HT1080 (cell line): ENCODE measurements at regions not wholly inside any gene's neighbourhood (a gene's known extent, or its start where the extent isn't known, plus 50 kb on each side); places are given as distances from the start of the nearest gene placed in this dataset.

Source experiments
- DNase-seq: peaks from one replicate; pipeline ENCODE4 v3.0.0-alpha.2; 2015; ENCODE audit warnings: low read depth

GRCh38 chr6:139943391-139943790, 568.9 kb upstream of the CITED2 start:
- DNase-seq: peak; percentile 79

- DNase-seq: no peak
These were observed 567.9 kb upstream of the CITED2 start for GRCh38 chr6:139942331-139942730.

GRCh38 chr6:139941826-139942225, 567.4 kb upstream of the CITED2 start:
- no peak for DNase-seq

- DNase-seq: no peak
These were observed 566.6 kb upstream of the CITED2 start for GRCh38 chr6:139940741-139941729.

DNA sequence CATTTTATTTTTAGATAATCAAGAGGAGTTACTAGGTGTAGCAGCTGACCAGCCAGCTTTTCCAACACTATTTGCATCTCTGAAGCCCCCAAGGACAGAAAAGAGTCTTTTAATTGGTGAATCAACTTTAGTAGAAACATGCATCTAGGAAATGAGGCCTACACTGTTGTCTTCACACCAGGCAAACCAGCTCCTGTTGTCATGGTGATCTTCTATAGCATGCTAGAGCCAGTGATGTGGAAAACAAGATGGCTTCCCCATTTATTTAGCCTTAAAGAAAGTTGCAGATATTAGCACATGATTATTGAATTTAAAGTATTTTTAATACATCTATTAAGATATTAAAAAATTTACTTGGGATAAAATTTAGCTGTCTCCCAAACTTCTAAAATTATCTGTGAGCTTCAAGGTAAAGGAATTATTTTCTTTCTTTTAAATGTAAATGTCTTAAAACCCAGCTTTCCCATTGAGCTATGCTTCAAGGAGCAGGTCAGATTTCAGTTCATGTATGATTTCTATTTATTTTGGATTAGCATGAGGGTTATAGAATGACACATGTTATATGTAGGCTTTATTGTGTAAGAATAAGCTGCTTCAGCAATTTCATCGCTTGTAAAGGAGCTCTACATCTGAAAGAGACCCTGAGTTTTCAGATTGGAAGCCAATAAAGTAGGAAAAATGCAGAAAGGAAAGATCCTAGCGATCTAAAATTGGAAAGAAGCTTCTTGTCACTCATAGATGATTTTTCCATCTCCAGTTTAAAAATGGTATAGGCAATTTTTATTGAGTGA, 564.9 kb upstream of the CITED2 start:
- no peak for DNase-seq

DNA sequence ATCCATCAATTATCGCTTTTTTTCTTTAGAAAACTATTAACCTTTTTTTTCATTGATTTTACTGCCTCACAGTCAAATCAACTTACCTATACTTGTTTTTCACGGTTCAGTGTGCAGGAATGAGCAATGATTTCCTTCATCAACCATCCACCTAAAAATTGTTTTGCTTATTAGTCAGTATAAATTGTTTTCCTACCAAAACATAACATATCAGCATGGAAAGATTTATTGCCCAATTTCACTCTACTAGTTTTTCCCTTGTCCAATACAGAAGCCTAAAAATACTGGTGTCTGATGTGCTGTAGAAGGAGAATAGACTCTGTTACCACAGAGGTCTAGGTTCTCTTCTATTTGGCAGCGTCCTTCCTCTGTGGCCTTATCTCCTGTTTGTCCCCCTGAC, 558.2 kb upstream of the CITED2 start:
- DNase-seq: no peak

GRCh38 chr6:139931747-139932146, 557.3 kb upstream of the CITED2 start:
- DNase-seq: no peak

- no peak for DNase-seq
These were observed 553.4 kb upstream of the CITED2 start for GRCh38 chr6:139927742-139928305.

- DNase-seq: peak; percentile 5
These were observed 552.8 kb upstream of the CITED2 start for GRCh38 chr6:139927236-139927635.

DNA sequence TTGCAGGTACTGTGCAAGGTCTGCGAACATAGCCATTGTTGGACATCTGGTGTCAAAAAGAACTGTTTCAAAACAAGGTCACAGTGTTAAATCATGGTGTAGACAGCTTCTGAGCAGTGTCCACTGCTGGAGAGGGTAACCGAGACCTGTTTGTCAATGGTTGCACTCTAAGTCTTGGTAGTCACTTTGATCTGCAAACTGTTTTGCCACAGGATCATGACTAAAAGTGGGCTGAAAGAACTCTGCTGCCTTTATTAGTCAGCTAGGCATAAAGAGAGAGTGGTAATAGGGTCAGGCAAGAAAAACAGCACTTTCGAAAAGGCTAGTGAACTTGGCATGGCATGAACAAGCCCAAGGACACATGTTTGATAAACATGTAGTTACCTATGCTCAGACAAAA, 552.3 kb upstream of the CITED2 start:
- no peak for DNase-seq

DNA sequence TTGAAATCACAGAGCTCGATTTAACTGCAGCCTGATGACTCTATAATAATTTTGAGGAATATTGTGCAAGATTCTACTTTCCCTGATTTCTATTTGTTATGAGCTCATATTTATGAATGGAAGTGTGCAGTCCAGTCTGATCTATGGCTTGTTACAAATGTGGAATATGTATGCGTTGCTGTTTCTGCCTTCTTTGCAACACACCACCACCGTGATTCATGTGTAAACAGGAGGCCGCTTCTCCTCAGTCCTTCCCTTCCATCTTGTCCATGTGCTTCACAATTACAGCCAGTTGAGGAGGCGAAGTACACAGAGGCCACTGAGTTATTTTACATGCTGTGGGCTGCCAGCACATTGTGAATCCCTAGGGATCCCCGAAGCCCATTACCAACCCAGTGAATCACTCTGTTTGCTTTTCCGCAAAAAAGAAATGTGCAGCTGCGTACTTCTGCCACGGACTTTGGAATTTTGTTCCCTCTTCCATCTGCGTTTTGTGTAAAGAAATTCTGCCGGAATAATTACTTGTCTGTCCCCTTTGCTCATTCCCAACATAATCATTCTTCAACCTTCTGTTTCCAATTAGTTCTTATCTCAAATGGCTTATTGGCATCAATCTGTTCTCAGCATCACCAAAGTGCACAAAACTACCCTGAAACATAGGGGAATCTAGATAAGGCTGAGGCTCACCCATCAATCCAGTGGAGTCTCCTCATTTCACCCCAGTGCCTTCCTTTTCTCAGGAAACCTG, 551.6 kb upstream of the CITED2 start:
- DNase-seq: no peak

DNA sequence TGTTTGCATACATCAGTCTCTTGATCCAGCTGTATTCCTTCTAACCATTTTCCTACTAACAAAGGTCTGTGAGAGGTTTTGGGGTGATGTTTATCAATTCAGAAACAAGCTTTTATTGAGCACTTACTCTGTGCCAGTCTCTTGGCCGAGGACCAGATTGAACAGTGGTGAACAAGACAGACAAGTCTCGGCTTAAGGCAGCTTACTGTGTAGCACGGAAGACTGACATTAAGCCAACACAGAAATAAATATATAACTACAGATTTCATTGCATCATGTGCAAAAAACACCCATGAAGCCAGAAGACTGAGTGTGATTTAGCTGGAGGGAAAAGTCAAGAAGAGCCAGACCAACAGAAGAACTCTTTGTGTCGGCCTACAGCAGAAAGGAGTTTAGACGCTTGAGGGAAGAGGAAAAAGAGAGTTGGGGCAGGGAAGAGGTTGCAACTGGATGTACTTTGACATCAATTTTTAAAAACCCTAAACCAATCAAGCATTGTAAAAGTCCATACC, 549.6 kb upstream of the CITED2 start:
- DNase-seq: no peak

DNA sequence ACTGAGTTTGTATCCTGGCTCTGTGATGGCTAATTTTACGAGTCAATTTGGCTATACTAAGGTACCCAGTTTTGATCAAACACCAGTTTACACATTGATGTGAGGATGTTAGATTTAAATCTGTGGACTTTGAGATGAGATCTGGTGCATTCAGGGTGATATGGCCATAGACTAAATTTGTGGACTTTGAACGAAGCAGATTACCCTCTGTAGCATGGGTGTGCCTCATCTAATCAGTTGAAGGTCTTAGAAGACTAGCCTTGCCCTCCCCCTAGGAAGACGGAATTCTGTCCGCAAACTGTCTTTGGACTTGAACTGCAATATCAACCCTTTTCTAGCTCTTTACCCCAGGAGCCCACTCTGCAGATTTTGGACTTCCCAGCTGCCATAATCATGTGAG, 547.8 kb upstream of the CITED2 start:
- DNase-seq: no peak

DNA sequence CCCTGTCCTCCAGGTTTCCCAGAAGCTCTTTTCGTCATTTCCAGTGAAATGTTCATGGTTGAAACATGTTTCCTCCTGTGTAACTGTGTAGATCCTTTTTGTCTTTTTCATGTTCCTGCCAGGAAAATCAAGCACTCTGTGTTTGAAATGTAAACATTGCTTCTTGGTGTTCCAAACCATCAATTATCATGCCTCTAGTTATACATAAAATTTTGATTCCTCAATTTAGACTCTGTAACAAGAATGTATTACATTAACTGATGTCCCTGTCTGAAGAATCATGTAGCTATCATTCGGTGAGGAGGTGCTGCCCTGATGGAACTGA, 546.3 kb upstream of the CITED2 start:
- no peak for DNase-seq

DNA sequence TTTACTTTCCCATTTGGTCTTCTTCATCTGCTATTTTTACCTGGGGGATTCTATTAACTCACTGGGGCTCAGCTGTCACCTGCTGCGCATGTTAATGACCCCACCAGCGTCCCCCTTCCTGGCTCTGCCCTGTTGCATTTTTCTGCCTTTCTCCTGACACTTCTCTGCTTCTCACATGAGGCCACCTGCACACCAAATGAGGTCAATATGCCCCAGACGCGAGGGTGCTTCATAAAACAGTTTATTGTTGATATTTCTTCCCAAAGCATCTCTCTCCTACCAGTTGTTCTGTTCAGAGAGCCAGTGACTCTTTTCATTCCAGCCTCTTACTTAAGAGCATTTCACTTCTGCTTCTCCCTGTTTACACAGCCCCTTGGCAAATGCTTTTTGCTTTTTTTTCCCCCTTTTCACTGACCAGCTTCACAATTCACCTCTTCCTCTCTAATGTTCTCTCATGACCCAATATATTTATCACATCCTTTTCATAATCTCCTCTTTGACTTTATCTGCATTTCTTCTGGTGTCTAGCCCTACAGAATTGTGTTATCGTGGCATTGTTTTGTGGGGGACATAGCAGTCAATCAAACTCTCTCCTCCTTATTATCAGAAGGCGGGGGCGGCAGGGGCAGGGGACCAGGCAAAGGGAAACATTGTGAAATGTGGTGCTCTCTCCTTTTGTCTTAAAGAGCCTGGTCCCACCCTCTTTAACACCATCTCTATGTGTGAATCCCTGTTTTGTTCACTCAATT, 545.8 kb upstream of the CITED2 start:
- DNase-seq: no peak

DNA sequence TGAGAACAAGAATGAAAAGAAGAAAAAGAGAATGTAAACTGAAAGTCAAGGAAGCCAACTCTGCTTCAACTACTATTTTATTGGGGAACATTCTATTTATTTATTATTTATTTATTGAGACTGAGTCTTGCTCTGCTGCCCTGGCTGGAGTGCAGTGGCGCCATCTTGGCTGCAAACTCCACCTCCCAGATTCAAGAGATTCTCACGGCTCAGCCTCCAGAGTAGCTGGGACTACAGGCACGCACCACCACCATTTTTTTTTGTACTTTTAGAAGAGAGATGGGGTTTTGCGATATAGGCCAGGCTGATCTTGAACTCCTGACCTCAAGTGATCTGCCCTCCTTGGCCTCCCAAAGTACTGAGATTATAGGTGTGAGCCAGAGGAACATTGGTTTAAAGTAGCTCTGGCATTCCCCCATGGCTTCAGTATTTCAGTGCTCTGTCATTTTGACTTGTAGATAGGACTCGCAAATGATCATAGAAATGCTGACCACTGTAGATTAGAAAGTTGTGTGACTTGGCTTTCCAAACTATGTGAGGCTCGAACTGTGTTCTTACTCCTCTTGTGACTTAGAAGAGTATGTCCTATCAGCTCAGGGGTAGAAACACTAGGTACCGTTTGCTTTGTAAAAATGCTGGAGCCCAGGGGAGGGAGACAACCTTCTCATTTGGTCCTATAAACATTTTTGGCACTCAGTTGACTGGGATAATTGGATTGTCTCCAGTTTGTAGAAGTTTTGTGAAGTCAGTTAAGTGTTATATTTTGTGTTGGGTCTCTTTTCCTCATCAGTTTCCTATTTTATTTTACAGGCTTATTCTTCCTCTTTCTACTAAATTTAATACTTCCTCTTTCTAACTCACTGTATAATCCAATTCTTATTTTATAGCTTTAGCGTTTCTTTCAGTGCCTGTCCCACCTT, 544.9 kb upstream of the CITED2 start:
- no peak for DNase-seq

GRCh38 chr6:139917951-139918630, 543.6 kb upstream of the CITED2 start:
- DNase-seq: no peak

- DNase-seq: no peak
These were observed 540.5 kb upstream of the CITED2 start for GRCh38 chr6:139914910-139915309.
